ENCODE measurements at regions not wholly inside any gene's neighbourhood (a gene's known extent, or its start where the extent isn't known, plus 50 kb on each side); places are given as distances from the start of the nearest gene placed in this dataset.

DNA sequence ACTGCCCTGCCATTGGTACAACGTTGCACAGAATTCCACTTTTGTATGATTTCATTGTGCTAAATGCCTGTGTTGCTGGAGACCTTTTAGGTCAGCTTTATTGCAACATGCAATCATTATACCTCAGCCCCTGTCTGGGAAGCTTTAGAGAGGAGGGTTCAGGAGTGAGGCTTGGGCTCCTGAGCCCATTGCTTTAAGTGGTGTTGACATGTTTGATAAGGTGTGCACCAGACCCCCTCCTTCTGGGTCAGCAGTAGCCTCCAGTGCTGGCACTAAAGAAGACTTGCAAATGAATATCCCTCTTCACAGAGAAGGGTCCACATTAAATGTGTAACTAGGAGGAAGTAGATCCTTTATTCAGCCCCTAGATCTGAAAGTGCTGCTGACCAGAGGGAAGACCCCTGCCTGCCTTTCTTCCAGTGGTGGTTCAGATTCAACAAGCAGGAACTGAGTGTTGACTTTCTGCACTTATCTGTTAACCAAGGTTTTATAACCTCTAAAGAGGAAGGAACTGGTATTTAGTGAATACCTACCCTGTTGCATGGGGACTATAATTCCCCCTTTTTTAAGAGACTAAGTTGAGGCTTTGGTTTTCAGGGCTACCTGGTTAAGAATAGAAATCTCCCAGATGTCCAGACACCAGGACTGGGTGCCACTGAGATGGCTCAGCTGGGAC, 369.4 kb upstream of the IGFBP3 start:
- TF ChIP-seq POLR2AphosphoS5 (IDR thresholded peaks at IDR 0.05; ENCODE audit: borderline replicate concordance, low read depth, low read length) (no peak), EZH2 (IDR thresholded peaks at IDR 0.05) (no peak), FOXP2 (optimal IDR thresholded peaks at IDR 0.05; ENCODE audit: control extremely low read depth, extremely low read length, insufficient read depth) (no peak)

Measured in SK-N-MC (cell line).